Vagina (tissue), 2 donors: ENCODE measurements at regions not wholly inside any gene's neighbourhood (a gene's known extent, or its start where the extent isn't known, plus 50 kb on each side); places are given as distances from the start of the nearest gene placed in this dataset.

Experiments used
- DNase-seq, 2 donors: peaks; one replicate each; pipeline ENCODE4 v3.0.0-alpha.2; 2017; ENCODE audit errors: extremely low spot score in 2 of 2
- H3K27ac ChIP-seq: fragments of 200-600 bp; sonication (generic); one replicate; pipeline ENCODE4 v1.5.1; 2019
- H3K27me3 ChIP-seq: fragments of 200-600 bp; sonication (generic); one replicate; pipeline ENCODE4 v1.5.1; 2019
- H3K36me3 ChIP-seq, 2 donors: fragments of 200-600 bp; sonication (generic); one replicate each; pipeline ENCODE4 v1.5.1; 2017 to 2019
- H3K4me1 ChIP-seq: fragments of 200-600 bp; sonication (generic); one replicate; pipeline ENCODE4 v1.5.1; 2019
- H3K4me3 ChIP-seq, 2 donors: fragments of 200-600 bp; sonication (generic); 1 replicate in 1 of 2; 2 replicates in 1 of 2; pipeline ENCODE4 v1.5.1; 2016 to 2019
- H3K9me3 ChIP-seq: fragments of 200-600 bp; sonication (generic); one replicate; pipeline ENCODE4 v1.5.1; 2019
- CTCF ChIP-seq, 3 experiments: fragments of 450-650 bp in 2 of 3; fragments of 200-600 bp in 1 of 3; sonication (generic) in 1 of 3; IDR thresholded peaks; one replicate each; pipeline ENCODE4 v1.5.1; 2017 to 2019; ENCODE audit warnings: antibody characterized with exemption in 3 of 3, mild to moderate bottlenecking in 2 of 3, moderate library complexity in 2 of 3
- POLR2A ChIP-seq, 2 donors: fragments of 450-650 bp; IDR thresholded peaks; one replicate each; pipeline ENCODE4 v1.6.1; 2017; ENCODE audit warnings: antibody characterized with exemption in 2 of 2, mild to moderate bottlenecking in 2 of 2, moderate library complexity in 2 of 2
- POLR2AphosphoS5 ChIP-seq, 2 donors: sonication (generic); formaldehyde crosslinking; IDR thresholded peaks; one replicate each; pipeline ENCODE4 v1.9.0; 2017; ENCODE audit warnings: antibody characterized with exemption in 2 of 2, mild to moderate bottlenecking in 2 of 2, low read depth in 1 of 2; ENCODE audit not compliant: insufficient read depth in 1 of 2
- intact Hi-C: fragments of 100-400 bp; cut with DNase I; formaldehyde crosslinking; loops from one replicate; pipeline ENCODE4 v1.15.1; 2023

- intact Hi-C loops = loop anchor here (5.0 kb wide), 1 partner anchor 1848 kb away; no protein-coding TSS in a partner anchor
- Histone ChIP-seq H3K4me3 (no peak overlapping the region), H3K9me3 (no peaks in the 10 kb centered on the region), H3K27ac (no peak overlapping the region), H3K36me3 (no peaks in the 10 kb centered on the region), H3K4me1 (no peaks in the 10 kb centered on the region), H3K27me3 (no peaks in the 10 kb centered on the region)
- DNase-seq = no peak
- TF ChIP-seq POLR2A (IDR thresholded peaks at IDR 0.05) (no peak), POLR2AphosphoS5 (IDR thresholded peaks at IDR 0.05; ENCODE audit: insufficient read depth in 1 of 2, low read depth in 1 of 2) (no peak), CTCF (IDR thresholded peaks at IDR 0.05) (no peak)
These were observed 66.1 kb upstream of the ZBTB40 start for GRCh38 chr1:22385537-22385936.

DNA sequence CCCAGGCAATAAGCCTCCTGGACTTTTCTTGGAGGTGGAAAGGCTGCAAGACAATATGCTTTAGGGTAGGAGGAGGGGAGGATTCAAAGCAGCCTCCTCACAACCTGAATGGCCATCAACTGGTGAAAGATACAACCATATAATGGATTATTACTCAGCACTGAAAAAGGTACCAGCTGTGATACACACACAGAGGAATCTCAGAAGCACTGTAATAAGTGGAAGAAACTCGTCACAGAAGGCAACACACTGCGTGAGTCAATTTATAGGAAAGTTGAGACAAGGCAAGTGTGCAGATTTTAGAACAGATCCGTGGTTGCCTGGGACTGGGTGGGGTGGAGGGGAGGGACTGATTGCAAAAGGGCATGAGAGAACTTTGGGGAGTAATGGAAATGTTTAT is 64.9 kb upstream of the ZBTB40 start:
- Histone ChIP-seq H3K9me3 (no peaks in the 10 kb centered on the region), H3K4me3 (no peak overlapping the region), H3K27ac (no peak overlapping the region), H3K27me3 (no peaks in the 10 kb centered on the region), H3K36me3 (no peaks in the 10 kb centered on the region), H3K4me1 (no peaks in the 10 kb centered on the region)
- DNase-seq = no peak
- intact Hi-C loops = loop anchor here (5.0 kb wide), 1 partner anchor 1849 kb away; no protein-coding TSS in a partner anchor
- no peak for TF ChIP-seq CTCF (IDR thresholded peaks at IDR 0.05)
- TF ChIP-seq POLR2A (IDR thresholded peaks at IDR 0.05) = no peak
- TF ChIP-seq POLR2AphosphoS5 (IDR thresholded peaks at IDR 0.05; ENCODE audit: insufficient read depth in 1 of 2, low read depth in 1 of 2) = no peak

DNA sequence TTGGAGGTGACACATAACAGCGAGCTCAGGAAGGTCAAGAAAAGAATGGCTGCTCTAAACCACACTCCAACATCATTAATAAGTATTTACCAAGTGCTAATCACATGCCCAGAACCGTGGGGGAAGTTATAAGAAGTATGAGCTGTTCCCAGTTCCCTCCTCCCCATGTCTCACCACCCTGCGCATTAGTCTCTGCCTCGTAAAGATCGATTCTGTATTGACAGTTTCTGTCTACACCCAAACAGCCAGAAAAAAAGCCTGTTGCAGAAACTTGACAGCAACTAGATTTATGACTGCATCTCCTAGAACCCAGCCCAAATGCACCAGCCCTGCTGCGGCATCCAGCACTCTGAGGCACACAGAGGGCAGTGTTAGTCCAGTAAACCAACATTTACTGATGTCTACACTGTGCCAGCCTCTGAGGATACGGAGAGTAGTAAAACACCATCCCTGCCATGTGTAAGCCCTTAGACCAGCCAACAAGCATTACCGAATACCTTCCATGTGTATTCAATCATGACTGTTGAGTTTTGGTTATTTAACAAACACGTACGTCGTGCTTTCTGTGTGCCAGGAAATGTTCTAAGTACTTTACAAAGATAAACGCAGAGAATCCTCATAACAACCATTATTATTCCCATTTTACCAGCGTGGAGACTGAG is 63.6 kb upstream of the ZBTB40 start:
- Histone ChIP-seq H3K4me1 (no peaks in the 10 kb centered on the region), H3K4me3 (no peak overlapping the region), H3K36me3 (no peaks in the 10 kb centered on the region), H3K27me3 (no peaks in the 10 kb centered on the region), H3K27ac (no peak overlapping the region), H3K9me3 (no peaks in the 10 kb centered on the region)
- TF ChIP-seq CTCF (IDR thresholded peaks at IDR 0.05) (no peak), POLR2A (IDR thresholded peaks at IDR 0.05) (no peak), POLR2AphosphoS5 (IDR thresholded peaks at IDR 0.05; ENCODE audit: insufficient read depth in 1 of 2, low read depth in 1 of 2) (no peak)
- intact Hi-C loops = loop anchor here (5.0 kb wide), 1 partner anchor 1851 kb away; no protein-coding TSS in a partner anchor
- no peak for DNase-seq

- H3K9me3 ChIP-seq = no peaks in the 10 kb centered on the region
- no peak overlapping the region for H3K27ac ChIP-seq
- no peaks in the 10 kb centered on the region for H3K36me3 ChIP-seq
- H3K4me1 ChIP-seq = no peaks in the 10 kb centered on the region
- no peak for DNase-seq
- H3K27me3 ChIP-seq = no peaks in the 10 kb centered on the region
- TF ChIP-seq POLR2AphosphoS5 (IDR thresholded peaks at IDR 0.05; ENCODE audit: insufficient read depth in 1 of 2, low read depth in 1 of 2) (no peak), POLR2A (IDR thresholded peaks at IDR 0.05) (no peak), CTCF (IDR thresholded peaks at IDR 0.05) (no peak)
- no peak overlapping the region for H3K4me3 ChIP-seq
- intact Hi-C loops = loop anchor here (5.0 kb wide), 1 partner anchor 1852 kb away; no protein-coding TSS in a partner anchor
These were observed 62.8 kb upstream of the ZBTB40 start for GRCh38 chr1:22388671-22389450.

GRCh38 chr1:22393587-22393986 is 58.1 kb upstream of the ZBTB40 start:
- H3K4me1 ChIP-seq = no peaks in the 10 kb centered on the region
- DNase-seq = no peak
- intact Hi-C loops = no loop called here
- no peaks in the 10 kb centered on the region for H3K36me3 ChIP-seq
- no peak overlapping the region for H3K27ac ChIP-seq
- H3K9me3 ChIP-seq = no peaks in the 10 kb centered on the region
- H3K4me3 ChIP-seq = no peak overlapping the region
- H3K27me3 ChIP-seq = no peaks in the 10 kb centered on the region
- TF ChIP-seq CTCF (IDR thresholded peaks at IDR 0.05) = no peak
- no peak for TF ChIP-seq POLR2A (IDR thresholded peaks at IDR 0.05)
- TF ChIP-seq POLR2AphosphoS5 (IDR thresholded peaks at IDR 0.05; ENCODE audit: insufficient read depth in 1 of 2, low read depth in 1 of 2) = no peak
